Heart right ventricle (tissue), 16 donors: ENCODE measurements at regions not wholly inside any gene's neighbourhood (a gene's known extent, or its start where the extent isn't known, plus 50 kb on each side); places are given as distances from the start of the nearest gene placed in this dataset.
"Not testable (repeated sequence)": the region's sequence is repeated elsewhere in the genome, so short reads cannot be mapped to it uniquely, and the experiment has no call there.

Experiments
- ATAC-seq, 8 donors: fragments of 200-7000 bp; cut with Tn5 transposase; one replicate each; pipeline ENCODE4 v1.9.1; 2020; ENCODE audit warnings: mild to moderate bottlenecking in 8 of 8, moderate library complexity in 8 of 8, moderate number of reproducible peaks in 1 of 8
- DNase-seq, 2 donors: peaks; one replicate each; pipeline ENCODE4 v3.0.0-alpha.2; 2020
- H3K27ac ChIP-seq, 10 donors: fragments of 200-600 bp; sonication (generic) in 2 of 10; one replicate each; pipeline versions ENCODE4 v1.5.0 to v1.8.0; 2020 to 2022; ENCODE audit warnings: mild to moderate bottlenecking in 3 of 10
- H3K27me3 ChIP-seq, 7 donors: fragments of 200-600 bp; one replicate each; pipeline ENCODE4 v1.8.0; 2021 to 2022; ENCODE audit warnings: mild to moderate bottlenecking in 2 of 7
- H3K36me3 ChIP-seq, 9 donors: fragments of 200-600 bp; sonication (generic) in 1 of 9; one replicate each; pipeline versions ENCODE4 v1.5.0 to v1.8.0; 2020 to 2022; ENCODE audit warnings: mild to moderate bottlenecking in 2 of 9
- H3K4me1 ChIP-seq, 9 donors: fragments of 200-600 bp; sonication (generic) in 1 of 9; one replicate each; pipeline versions ENCODE4 v1.5.0 to v1.8.0; 2020 to 2022; ENCODE audit warnings: mild to moderate bottlenecking in 4 of 9
- H3K4me3 ChIP-seq, 10 donors: fragments of 200-600 bp; sonication (generic) in 2 of 10; one replicate each; pipeline versions ENCODE4 v1.5.0 to v1.8.0; 2020 to 2022; ENCODE audit warnings: mild to moderate bottlenecking in 7 of 10, moderate library complexity in 2 of 10
- H3K9me3 ChIP-seq, 11 donors: fragments of 200-600 bp in 10 of 11; sonication (generic) in 2 of 11; one replicate each; pipeline versions ENCODE4 v1.5.0 to v1.8.0; 2013 to 2022; ENCODE audit warnings: mild to moderate bottlenecking in 2 of 11, control low read depth in 1 of 11, moderate library complexity in 1 of 11
- WGBS, 2 donors: extraction: QIAGEN DNeasy Blood & Tissue Kit; methylation state at CpG; one replicate each; pipeline ENCODE4 v1.1.7; 2013; ENCODE audit warnings: inconsistent platforms in 1 of 2; 5-methylcytosine and 5-hydroxymethylcytosine counted together
- intact Hi-C, 10 donors: fragments of 100-400 bp; cut with DNase I; formaldehyde crosslinking; loops; one replicate each; pipeline versions ENCODE4 v1.11.1 to v1.14.2; 2022
- TF ChIP-seq, protein P1 (sequence below), 9 donors: fragments of 200-600 bp; sonication (generic) in 2 of 9; IDR thresholded peaks; one replicate each; pipeline versions ENCODE4 v1.5.0 to v1.8.0; 2021 to 2022; ENCODE audit warnings: antibody characterized with exemption in 9 of 9, mild to moderate bottlenecking in 5 of 9, moderate library complexity in 1 of 9
- donor health status: Arrhythmogenic right ventricular cardiomyopathy.
- donor health status: ischemic (EF 13 %, LVEDD 7.1; RV severe dilation, severe dysfunction).
- donor health status: healthy with polysubstance abuse.
- donor health status: DM: no; HTN: yes; CAD: no.
- donor health status: DM: no; HTN: no; CAD: no.
- donor health status: ischemic (EF 25% LVEDD 6.9; RV normal size, moderate dysfunction).
- donor health status: ischemic (EF 25% LVEDD 5.7; RV mildly dilated, moderate dysfunction).
- donor health status: healthy.
- donor health status: DM: yes; HTN: yes; CAD: no.
- donor health status: Ischemic cardiomyopathy.
- donor health status: ischemic (EF 35%, LVEDD 5.7; RV mildly dilated, moderate dysfunction).
- donor health status: nonischemic (EF 11% LVEDD 7.7; RV severe dilation, severe dysfunction).
- donor health status: DM: yes; HTN: yes; CAD: no.
- donor health status: PGD.
- donor health status: ischemic (EF 29% LVEDD 5.4; RV normal size, mild dysfunction).
- donor health status: nonischemic (EF 23%, LVEDD 6.1; RV moderate dilation, normal function).

DNA sequence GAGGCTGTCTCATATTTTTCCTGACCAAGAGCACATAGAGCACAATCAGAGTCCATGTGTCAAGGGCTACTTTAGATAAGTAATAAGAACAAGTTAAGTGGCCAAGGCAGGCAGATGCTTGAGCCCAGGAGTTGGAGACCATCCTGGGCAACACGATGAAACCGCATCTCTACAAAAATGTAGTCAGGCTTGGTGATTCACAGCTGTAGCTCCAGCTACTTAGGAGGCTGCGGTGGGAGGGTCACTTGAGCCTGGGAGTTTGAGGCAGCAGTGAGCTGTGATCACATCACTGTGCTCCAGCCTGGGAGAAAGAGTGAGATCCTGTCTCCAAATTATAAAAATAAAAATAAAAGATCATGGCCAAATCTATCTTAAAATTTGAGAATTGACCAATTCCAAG is 767.9 kb upstream of the CTNND2 start:
- ATAC-seq (no peak), DNase-seq (no peak)
- 79 to 81% methylated on average over 3 of the region's 3 CpGs for whole genome bisulfite sequencing, 2 donors
- Histone ChIP-seq H3K27ac (no peak overlapping the region), H3K4me3 (no peak overlapping the region), H3K4me1 (no peaks in the 10 kb centered on the region), H3K27me3 (no peaks in the 10 kb centered on the region), H3K9me3 (peaks cover 0 to 25% (median 0%) of the 10 kb centered on the region in 11 donors), H3K36me3 (no peaks in the 10 kb centered on the region)
- TF ChIP-seq, protein P1, sequence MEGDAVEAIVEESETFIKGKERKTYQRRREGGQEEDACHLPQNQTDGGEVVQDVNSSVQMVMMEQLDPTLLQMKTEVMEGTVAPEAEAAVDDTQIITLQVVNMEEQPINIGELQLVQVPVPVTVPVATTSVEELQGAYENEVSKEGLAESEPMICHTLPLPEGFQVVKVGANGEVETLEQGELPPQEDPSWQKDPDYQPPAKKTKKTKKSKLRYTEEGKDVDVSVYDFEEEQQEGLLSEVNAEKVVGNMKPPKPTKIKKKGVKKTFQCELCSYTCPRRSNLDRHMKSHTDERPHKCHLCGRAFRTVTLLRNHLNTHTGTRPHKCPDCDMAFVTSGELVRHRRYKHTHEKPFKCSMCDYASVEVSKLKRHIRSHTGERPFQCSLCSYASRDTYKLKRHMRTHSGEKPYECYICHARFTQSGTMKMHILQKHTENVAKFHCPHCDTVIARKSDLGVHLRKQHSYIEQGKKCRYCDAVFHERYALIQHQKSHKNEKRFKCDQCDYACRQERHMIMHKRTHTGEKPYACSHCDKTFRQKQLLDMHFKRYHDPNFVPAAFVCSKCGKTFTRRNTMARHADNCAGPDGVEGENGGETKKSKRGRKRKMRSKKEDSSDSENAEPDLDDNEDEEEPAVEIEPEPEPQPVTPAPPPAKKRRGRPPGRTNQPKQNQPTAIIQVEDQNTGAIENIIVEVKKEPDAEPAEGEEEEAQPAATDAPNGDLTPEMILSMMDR (IDR thresholded peaks at IDR 0.05) = no peak
- intact Hi-C loops = no loop called here

GRCh38 chr5:12669326-12669725 is 765.1 kb upstream of the CTNND2 start:
- H3K9me3 ChIP-seq = peaks cover 0 to 6% (median 0%) of the 10 kb centered on the region in 11 donors
- TF ChIP-seq, protein P1 (IDR thresholded peaks at IDR 0.05) = no peak
- intact Hi-C loops = no loop called here
- H3K27ac ChIP-seq = no peak overlapping the region
- no peak for ATAC-seq
- H3K4me1 ChIP-seq = no peaks in the 10 kb centered on the region
- 83 to 89% methylated on average over 2 of the region's 2 CpGs for WGBS, 2 donors
- DNase-seq = no peak
- no peak overlapping the region for H3K4me3 ChIP-seq
- H3K36me3 ChIP-seq = no peaks in the 10 kb centered on the region
- H3K27me3 ChIP-seq = no peaks in the 10 kb centered on the region

DNA sequence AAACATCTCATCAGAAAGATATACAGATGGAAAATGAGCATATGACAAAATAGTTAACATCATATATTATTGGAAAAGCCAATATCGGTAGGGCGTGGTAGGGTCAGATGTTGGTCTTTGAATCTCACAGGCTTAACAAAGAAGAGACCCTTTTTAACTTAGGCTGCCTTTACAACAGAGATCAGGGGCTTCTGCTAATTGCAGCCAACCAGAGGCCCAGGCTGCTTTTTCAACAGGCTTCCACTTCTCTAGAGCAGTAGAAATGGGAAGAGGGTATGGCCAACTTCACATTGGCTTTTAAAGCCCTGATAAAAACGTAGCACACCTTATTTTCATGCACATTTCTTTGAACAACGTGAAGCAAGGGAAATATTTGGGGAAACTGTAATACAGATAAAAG is 764.3 kb upstream of the CTNND2 start:
- Histone ChIP-seq H3K36me3 (no peaks in the 10 kb centered on the region), H3K27ac (no peak overlapping the region), H3K27me3 (no peaks in the 10 kb centered on the region), H3K4me1 (no peaks in the 10 kb centered on the region), H3K9me3 (peaks cover 0 to 1% (median 0%) of the 10 kb centered on the region in 11 donors), H3K4me3 (no peak overlapping the region)
- DNase-seq (no peak), ATAC-seq (no peak)
- intact Hi-C loops = no loop called here
- 64 to 73% methylated on average over 4 of the region's 4 CpGs for WGBS, 2 donors
- TF ChIP-seq, protein P1 (IDR thresholded peaks at IDR 0.05) = no peak

GRCh38 chr5:12667818-12668217 is 763.6 kb upstream of the CTNND2 start:
- DNase-seq, H3K9me3 ChIP-seq, H3K36me3 ChIP-seq, intact Hi-C loops, H3K27ac ChIP-seq, H3K27me3 ChIP-seq, H3K4me1 ChIP-seq, H3K4me3 ChIP-seq, ATAC-seq: not testable (repeated sequence)
- 82% methylated on average over 11 to 12 of the region's 12 CpGs for WGBS, 2 donors

DNA sequence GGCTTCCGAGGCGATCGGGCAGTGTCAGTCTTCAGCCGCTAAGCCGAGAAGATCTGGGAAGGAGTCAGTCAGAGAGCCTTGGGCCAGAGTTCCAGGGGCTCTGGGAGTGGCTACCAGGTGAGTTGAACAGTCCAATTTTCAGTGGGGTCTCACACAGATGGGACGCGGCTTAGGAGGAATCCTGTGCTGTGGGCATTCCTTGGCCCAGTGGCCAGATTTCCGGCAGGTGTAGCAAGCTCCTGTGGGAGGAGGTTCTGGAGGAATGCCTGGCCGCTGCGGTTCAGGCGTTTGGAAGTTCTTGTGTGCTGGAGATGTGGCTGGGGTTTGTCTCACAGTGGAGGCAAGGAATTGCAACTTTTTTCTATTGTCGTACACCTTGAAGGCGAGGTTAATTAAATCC is 761.5 kb upstream of the CTNND2 start:
- H3K36me3 ChIP-seq, H3K4me1 ChIP-seq, ATAC-seq, H3K27me3 ChIP-seq, H3K27ac ChIP-seq, H3K4me3 ChIP-seq, intact Hi-C loops, DNase-seq: not testable (repeated sequence)
- 92% methylated on average over 8 of the region's 13 CpGs for WGBS, 2 donors
- H3K9me3 ChIP-seq = peaks cover 0 to 23% (median 0%) of the 10 kb centered on the region in 11 donors
